ENCODE measurements at regions not wholly inside any gene's neighbourhood (a gene's known extent, or its start where the extent isn't known, plus 50 kb on each side); places are given as distances from the start of the nearest gene placed in this dataset.

DNA sequence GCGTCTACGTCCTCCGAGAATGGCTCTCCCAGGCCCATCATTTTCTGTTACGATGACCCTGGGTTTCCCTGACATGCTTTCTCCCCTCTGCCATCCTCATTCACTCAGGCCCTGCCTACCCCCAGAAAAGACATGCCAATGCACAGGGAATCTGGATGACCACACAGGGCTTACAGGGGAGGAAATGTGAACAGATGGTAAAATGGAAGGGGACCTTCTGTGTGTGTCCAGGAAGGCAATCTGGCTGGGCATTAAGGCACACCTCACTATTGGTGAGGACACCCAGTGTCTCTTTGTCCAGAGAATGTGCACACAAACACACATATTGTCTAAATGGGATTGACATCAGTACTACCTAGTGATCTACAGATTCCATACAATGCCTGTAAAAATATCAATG lies 769.9 kb upstream of the AMELY start:
- TF ChIP-seq, protein P1, sequence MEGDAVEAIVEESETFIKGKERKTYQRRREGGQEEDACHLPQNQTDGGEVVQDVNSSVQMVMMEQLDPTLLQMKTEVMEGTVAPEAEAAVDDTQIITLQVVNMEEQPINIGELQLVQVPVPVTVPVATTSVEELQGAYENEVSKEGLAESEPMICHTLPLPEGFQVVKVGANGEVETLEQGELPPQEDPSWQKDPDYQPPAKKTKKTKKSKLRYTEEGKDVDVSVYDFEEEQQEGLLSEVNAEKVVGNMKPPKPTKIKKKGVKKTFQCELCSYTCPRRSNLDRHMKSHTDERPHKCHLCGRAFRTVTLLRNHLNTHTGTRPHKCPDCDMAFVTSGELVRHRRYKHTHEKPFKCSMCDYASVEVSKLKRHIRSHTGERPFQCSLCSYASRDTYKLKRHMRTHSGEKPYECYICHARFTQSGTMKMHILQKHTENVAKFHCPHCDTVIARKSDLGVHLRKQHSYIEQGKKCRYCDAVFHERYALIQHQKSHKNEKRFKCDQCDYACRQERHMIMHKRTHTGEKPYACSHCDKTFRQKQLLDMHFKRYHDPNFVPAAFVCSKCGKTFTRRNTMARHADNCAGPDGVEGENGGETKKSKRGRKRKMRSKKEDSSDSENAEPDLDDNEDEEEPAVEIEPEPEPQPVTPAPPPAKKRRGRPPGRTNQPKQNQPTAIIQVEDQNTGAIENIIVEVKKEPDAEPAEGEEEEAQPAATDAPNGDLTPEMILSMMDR (IDR thresholded peaks at IDR 0.05; ENCODE audit: low read length), result no peak
- no peak for TF ChIP-seq EZH2 (IDR thresholded peaks at IDR 0.05; ENCODE audit: borderline replicate concordance, low read length)
